ENCODE measurements at regions not wholly inside any gene's neighbourhood (a gene's known extent, or its start where the extent isn't known, plus 50 kb on each side); places are given as distances from the start of the nearest gene placed in this dataset.
"Not testable (repeated sequence)": the region's sequence is repeated elsewhere in the genome, so short reads cannot be mapped to it uniquely, and the experiment has no call there.

GRCh38 chr12:34397591-34398365 lies 375.5 kb downstream of the ALG10 start:
- no peak for DNase-seq

- DNase-seq: no peak
Measured at GRCh38 chr12:34398366-34398705, 376.0 kb downstream of the ALG10 start.

- no peak for DNase-seq
Measured at GRCh38 chr12:34398706-34399630, 376.7 kb downstream of the ALG10 start.

GRCh38 chr12:34399631-34400410 lies 377.5 kb downstream of the ALG10 start:
- no peak for DNase-seq

GRCh38 chr12:34400411-34400881 lies 378.1 kb downstream of the ALG10 start:
- DNase-seq: no peak

- DNase-seq: no peak
Measured at GRCh38 chr12:34400986-34401658, 378.8 kb downstream of the ALG10 start.

GRCh38 chr12:34401659-34402227 lies 379.4 kb downstream of the ALG10 start:
- DNase-seq: no peak

- no peak for DNase-seq
Measured at GRCh38 chr12:34402228-34402898, 380.1 kb downstream of the ALG10 start.

GRCh38 chr12:34402899-34403705 lies 380.8 kb downstream of the ALG10 start:
- DNase-seq: no peak

- DNase-seq: no peak
Measured at GRCh38 chr12:34403706-34404376, 381.5 kb downstream of the ALG10 start.

- no peak for DNase-seq
Measured at GRCh38 chr12:34404377-34405285, 382.3 kb downstream of the ALG10 start.

- DNase-seq: no peak
Measured at GRCh38 chr12:34405286-34406227, 383.3 kb downstream of the ALG10 start.

- DNase-seq: no peak
Measured at GRCh38 chr12:34406228-34406995, 384.1 kb downstream of the ALG10 start.

GRCh38 chr12:34406996-34407300 lies 384.7 kb downstream of the ALG10 start:
- DNase-seq: no peak

GRCh38 chr12:34407813-34408212 lies 385.5 kb downstream of the ALG10 start:
- no peak for DNase-seq

- DNase-seq: not testable (repeated sequence)
Measured at GRCh38 chr12:34431509-34431908, 409.2 kb downstream of the ALG10 start.
